GM12878 (cell line): ENCODE measurements at regions not wholly inside any gene's neighbourhood (a gene's known extent, or its start where the extent isn't known, plus 50 kb on each side); places are given as distances from the start of the nearest gene placed in this dataset.

Experiments
- ATAC-seq: fragments of 200-7000 bp; cut with Tn5 transposase; 3 replicates; pipeline ENCODE4 v1.9.1; 2020; ENCODE audit warnings: mild to moderate bottlenecking, moderate library complexity
- BruUV-seq: library from RNA; stranded (reverse); fragments of 400-500 nt; replicated peaks from 2 replicates; lab custom pipeline; 2021; lab: Mats Ljungman, UMichigan
- CTCF ChIA-PET: fragments of 300-600 bp; sonication (Branson Sonifier 250); formaldehyde crosslinking; extraction: SDS; loops from one replicate; lab custom pipeline; 2021; ENCODE audit warnings: inconsistent platforms; lab: Yijun Ruan, JAX
- POLR2A ChIA-PET: fragments of 350-600 bp; formaldehyde crosslinking; extraction: SDS; loops from one replicate; lab custom pipeline; 2021; ENCODE audit warnings: inconsistent platforms; lab: Charles Lee
- RAD21 ChIA-PET: fragments of 300-600 bp; sonication (Branson Sonifier 250); formaldehyde crosslinking; loops from one replicate; lab custom pipeline; 2023; ENCODE audit warnings: antibody characterized with exemption; ENCODE audit not compliant: unreplicated experiment; lab: Charles Lee
- SMC1A ChIA-PET: fragments of 300-600 bp; sonication (Branson Sonifier 250); formaldehyde crosslinking; loops from one replicate; lab custom pipeline; 2023; ENCODE audit not compliant: unreplicated experiment, uncharacterized antibody; lab: Charles Lee
- DNase-seq: peaks from one replicate; pipeline ENCODE4 v3.0.0-alpha.2; 2011; ENCODE audit warnings: low read depth, low spot score
- FAIRE-seq: peaks from 3 replicates; lab custom pipeline; 2011; peaks lifted over from hg19 to GRCh38; lab: Jason Lieb, UNC
- H2AFZ ChIP-seq: 2 replicates; pipeline ENCODE4 v1.6.0; 2011; ENCODE audit warnings: low read depth, low read length, control low read depth; ENCODE audit not compliant: control insufficient read depth
- H3K27ac ChIP-seq: 2 replicates; pipeline ENCODE4 v1.5.1; 2011; ENCODE audit warnings: control low read depth; ENCODE audit not compliant: control insufficient read depth, insufficient read depth
- H3K27me3 ChIP-seq, 2 experiments: replicated peaks in 1 of 2; 2 replicates each; pipeline versions ENCODE4 v1.6.0 to v1.6.1; 2011; ENCODE audit warnings: low read length in 1 of 2; ENCODE audit not compliant: control insufficient read depth in 2 of 2, insufficient read depth in 2 of 2
- H3K36me3 ChIP-seq, 2 experiments: 2 replicates each; pipeline ENCODE4 v1.5.1; 2011; ENCODE audit warnings: low read length in 1 of 2; ENCODE audit not compliant: control insufficient read depth in 2 of 2, insufficient read depth in 2 of 2
- H3K4me1 ChIP-seq: 2 replicates; pipeline ENCODE4 v1.6.1; 2011; ENCODE audit warnings: mild to moderate bottlenecking, low read length, moderate library complexity, mixed read lengths; ENCODE audit not compliant: control insufficient read depth, insufficient read depth
- H3K4me2 ChIP-seq: 2 replicates; pipeline ENCODE4 v1.6.0; 2011; ENCODE audit warnings: control low read depth; ENCODE audit not compliant: control insufficient read depth, insufficient read depth
- H3K4me3 ChIP-seq: fragments of 200-600 bp; sonication (generic); 2 replicates; pipeline ENCODE4 v1.5.1; 2016
- H3K79me2 ChIP-seq: 2 replicates; pipeline ENCODE4 v1.6.0; 2011; ENCODE audit warnings: low read length; ENCODE audit not compliant: control insufficient read depth, insufficient read depth
- H3K9ac ChIP-seq: 2 replicates; pipeline ENCODE4 v1.8.0; 2011; ENCODE audit warnings: low read length, control low read depth, mixed read lengths; ENCODE audit not compliant: control insufficient read depth, insufficient read depth
- H3K9me3 ChIP-seq: replicated peaks from 3 replicates; pipeline ENCODE4 v1.5.1; 2011; ENCODE audit warnings: mild to moderate bottlenecking, low read length; ENCODE audit not compliant: control insufficient read depth, insufficient read depth
- H4K20me1 ChIP-seq: 2 replicates; pipeline ENCODE4 v1.6.0; 2011; ENCODE audit not compliant: control insufficient read depth, insufficient read depth
- ASH2L ChIP-seq: fragments of 300-600, 200-600 bp; sonication (generic); IDR thresholded peaks from 2 replicates; pipeline ENCODE4 v1.6.1; 2017; ENCODE audit warnings: low read depth, mild to moderate bottlenecking, borderline replicate concordance
- BACH1 ChIP-seq: fragments of 450-650 bp; IDR thresholded peaks from 2 replicates; pipeline ENCODE4 v1.6.1; 2017; ENCODE audit warnings: mild to moderate bottlenecking, borderline replicate concordance
- CHD1 ChIP-seq: IDR thresholded peaks from 2 replicates; pipeline ENCODE4 v1.6.1; 2012; ENCODE audit warnings: low read depth, low read length, improper control_type of control experiment
- CTCF ChIP-seq, 3 experiments: IDR thresholded peaks in 2 of 3; conservative IDR thresholded peaks in 1 of 3; 2 replicates each; pipeline ENCODE4 v1.5.1; 2011; ENCODE audit warnings: low read depth in 3 of 3, low read length in 3 of 3, mild to moderate bottlenecking in 3 of 3, control low read depth in 2 of 3, moderate library complexity in 2 of 3, inconsistent platforms in 1 of 3, mixed read lengths in 1 of 3; ENCODE audit not compliant: control insufficient read depth in 2 of 3, insufficient read depth in 1 of 3; ENCODE audit errors: extremely low read depth in 1 of 3
- IRF4 ChIP-seq: IDR thresholded peaks from 2 replicates; pipeline ENCODE4 v1.6.1; 2011; ENCODE audit warnings: low read depth, low read length
- MEF2B ChIP-seq: fragments of 450-650 bp; IDR thresholded peaks from 2 replicates; pipeline ENCODE4 v1.6.1; 2018; ENCODE audit warnings: mild to moderate bottlenecking, moderate library complexity; ENCODE audit not compliant: partially characterized antibody, poor library complexity, severe bottlenecking
- RAD51 ChIP-seq: fragments of 450-650 bp; IDR thresholded peaks from 2 replicates; pipeline ENCODE4 v1.6.1; 2016; ENCODE audit warnings: moderate library complexity, mild to moderate bottlenecking, inconsistent platforms
- ZNF384 ChIP-seq: IDR thresholded peaks from 2 replicates; pipeline ENCODE4 v1.6.1; 2012; ENCODE audit warnings: low read depth, mild to moderate bottlenecking, low read length, improper control_type of control experiment, borderline replicate concordance
- WGBS: methylation state at CpG from one replicate; pipeline ENCODE4 v1.1.6; 2016; ENCODE audit warnings: low lambda C conversion rate; ENCODE audit not compliant: insufficient replicate concordance, insufficient coverage; ENCODE audit errors: missing lambda C conversion rate; 5-methylcytosine and 5-hydroxymethylcytosine counted together
- in situ Hi-C: fragments of 300-500 bp; cut with MboI; formaldehyde crosslinking; loops from 9 replicates; pipeline ENCODE4 v1.14.3; 2018; ENCODE audit warnings: mixed read lengths
- intact Hi-C: fragments of 100-400 bp; cut with micrococcal nuclease; formaldehyde crosslinking; loops from one replicate; pipeline ENCODE4 v1.14.2; 2022; ENCODE audit not compliant: unreplicated experiment

DNA sequence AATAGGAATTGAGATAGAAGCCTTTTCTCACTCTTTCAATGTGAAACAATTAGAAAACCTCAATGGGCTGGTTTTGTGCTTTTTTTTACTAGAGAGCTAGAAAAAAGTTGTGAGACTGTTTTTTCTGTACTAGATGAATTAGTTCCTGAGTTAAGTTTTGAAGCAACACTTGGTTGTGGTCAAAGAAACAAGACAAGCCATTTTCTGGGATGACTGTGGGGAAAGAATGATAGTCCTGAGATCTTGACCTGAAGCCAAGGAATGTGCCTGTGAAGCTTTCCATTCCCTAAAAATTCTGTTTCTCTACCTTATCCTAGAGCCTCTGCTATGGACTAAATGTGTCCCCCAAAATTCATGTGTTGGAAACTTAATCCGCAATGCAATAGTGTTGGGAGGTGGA, 157.8 kb upstream of the TLL1 start:
- H3K27ac ChIP-seq, result no peak overlapping the region
- ChIA-PET SMC1A (no interaction called here), POLR2A (no interaction called here), CTCF (no interaction called here), RAD21 (no interaction called here)
- no peaks in the 10 kb centered on the region for H3K9me3 ChIP-seq
- H3K9ac ChIP-seq, result no peak overlapping the region
- H3K4me1 ChIP-seq, result no peaks in the 10 kb centered on the region
- no peaks in the 10 kb centered on the region for H3K27me3 ChIP-seq
- FAIRE-seq, result no peak
- no peaks in the 10 kb centered on the region for H4K20me1 ChIP-seq
- no peak overlapping the region for H3K4me2 ChIP-seq
- no peak for ATAC-seq
- in situ Hi-C loops, result no loop called here
- no peaks in the 10 kb centered on the region for H3K79me2 ChIP-seq
- H3K4me3 ChIP-seq, result no peak overlapping the region
- no peak overlapping the region for H2AFZ ChIP-seq
- intact Hi-C loops, result no loop called here
- H3K36me3 ChIP-seq, result no peaks in the 10 kb centered on the region
- BruUV-seq, result no TSS peak
- TF ChIP-seq ASH2L (no peak), CTCF (IDR thresholded peaks at IDR 0.05 in 2 of 3, conservative IDR thresholded peaks at IDR 0.05 in 1 of 3; ENCODE audit: control insufficient read depth in 2 of 3, extremely low read depth in 1 of 3, insufficient read depth in 1 of 3, low read depth in 3 of 3, low read length in 3 of 3) (no peak), RAD51 (no peak), ZNF384 (no peak), CHD1 (no peak), MEF2B (no peak), IRF4 (no peak), BACH1 (no peak)
- WGBS, result 86% methylated on average over 1 of the region's 1 CpG
- DNase-seq, result no peak
